H54 (cell line): ENCODE measurements at regions not wholly inside any gene's neighbourhood (a gene's known extent, or its start where the extent isn't known, plus 50 kb on each side); places are given as distances from the start of the nearest gene placed in this dataset.
"Not testable (repeated sequence)": the region's sequence is repeated elsewhere in the genome, so short reads cannot be mapped to it uniquely, and the experiment has no call there.

Experiments
- DNase-seq: peaks from one replicate; pipeline ENCODE4 v3.0.0; 2011; ENCODE audit warnings: low spot score, mixed read lengths; ENCODE audit not compliant: insufficient read length
- FAIRE-seq: peaks from 3 replicates; lab custom pipeline; 2011; peaks lifted over from hg19 to GRCh38; lab: Jason Lieb, UNC
- POLR2A ChIP-seq: IDR thresholded peaks from 2 replicates; pipeline ENCODE4 v1.6.1; 2011; ENCODE audit warnings: low read depth, mild to moderate bottlenecking, low read length

DNA sequence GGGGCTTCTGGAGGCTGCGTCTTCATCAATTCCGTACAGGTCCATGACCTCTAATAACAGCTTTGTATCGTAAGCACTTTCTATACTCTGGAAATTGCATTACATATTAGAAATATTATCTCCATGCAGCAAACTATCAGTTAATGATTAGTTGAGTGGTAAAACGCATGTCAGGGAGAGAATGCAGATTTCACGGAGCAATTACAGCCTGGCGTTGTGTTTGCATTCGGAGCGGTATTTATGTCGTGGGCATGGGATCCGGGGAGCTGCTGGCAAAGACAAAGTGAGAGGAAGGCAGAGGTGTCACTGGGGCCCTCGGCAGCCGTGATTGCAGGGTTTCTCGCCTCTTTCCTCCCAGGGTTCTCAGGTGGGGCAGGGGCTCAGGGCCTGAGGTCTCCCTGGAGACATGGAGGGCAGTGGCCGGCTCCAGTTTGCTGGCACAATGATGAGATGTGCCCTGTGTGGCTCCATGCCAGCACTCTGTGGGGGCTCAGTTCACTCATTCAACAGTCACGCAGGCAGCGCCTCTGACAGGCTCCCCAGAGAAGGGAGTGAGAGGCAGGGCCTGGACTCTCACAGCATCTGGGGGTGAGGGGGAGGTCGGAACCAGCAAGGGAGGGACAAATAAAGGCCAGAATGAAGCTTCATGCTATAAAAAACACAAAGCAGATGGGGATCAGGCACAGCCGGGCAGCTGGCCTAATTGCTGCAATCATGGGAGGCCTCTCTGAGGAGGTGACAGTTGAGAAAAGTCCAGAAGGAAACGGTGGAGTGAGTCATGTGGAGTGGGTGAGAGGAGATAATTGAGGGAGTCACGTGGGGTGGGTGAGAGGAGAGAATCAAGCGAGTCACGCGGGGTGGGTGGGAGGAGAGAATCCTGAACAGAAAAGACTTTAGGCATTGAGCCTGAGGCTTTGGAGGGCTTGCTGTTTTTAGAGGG is 1002.7 kb downstream of the BRD1 start:
- FAIRE-seq (no peak), DNase-seq (no peak)
- TF ChIP-seq POLR2A: no peak

- FAIRE-seq: no peak
- no peak for DNase-seq
- TF ChIP-seq POLR2A: no peak
These were observed 1003.7 kb downstream of the BRD1 start for GRCh38 chr22:48823941-48824340.

- no peak for FAIRE-seq
- no peak for TF ChIP-seq POLR2A
- no peak for DNase-seq
These were observed 1005.1 kb downstream of the BRD1 start for GRCh38 chr22:48822278-48823233.

DNA sequence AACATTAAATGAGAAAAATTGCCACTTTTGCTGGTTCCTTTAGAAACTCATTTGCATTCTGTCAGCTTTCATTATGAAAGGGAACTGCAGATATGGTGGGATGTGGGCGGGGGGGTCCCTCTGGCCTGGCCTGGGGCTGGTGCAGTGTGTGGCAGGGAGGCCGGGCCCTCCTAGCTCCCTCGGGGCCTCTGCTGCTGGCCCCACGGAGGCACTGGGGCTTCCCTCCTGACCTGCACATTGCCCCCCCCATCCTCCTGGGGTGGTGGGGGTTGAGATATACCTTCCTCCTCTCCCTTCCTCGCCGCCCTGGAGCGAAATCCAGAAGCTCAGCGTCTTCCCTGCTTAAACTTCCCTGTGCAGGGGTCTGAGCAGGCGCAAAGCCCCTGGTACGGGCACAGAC is 1005.9 kb downstream of the BRD1 start:
- FAIRE-seq: no peak
- no peak for TF ChIP-seq POLR2A

DNA sequence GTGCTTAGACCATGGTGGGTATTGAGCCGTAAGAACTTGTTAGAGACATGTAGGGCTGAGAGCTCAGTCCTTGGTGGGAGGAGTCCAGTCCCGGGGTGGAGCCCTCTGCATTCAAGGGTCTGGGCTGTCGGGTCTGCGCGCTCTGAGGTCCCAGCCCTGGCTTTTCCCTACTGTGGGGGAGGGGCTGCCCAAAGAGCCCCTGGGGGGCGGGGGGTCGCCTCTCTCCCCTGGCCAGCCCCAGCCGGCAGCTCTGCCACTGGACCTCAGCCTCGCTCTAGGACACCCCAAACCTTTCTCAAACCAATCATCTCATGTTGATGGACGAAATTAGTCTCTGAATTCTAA is 1006.4 kb downstream of the BRD1 start:
- TF ChIP-seq POLR2A: no peak
- no peak for FAIRE-seq

More for the DNA sequence above, 1005.9 kb downstream of the BRD1 start:
- no peak for DNase-seq

DNA sequence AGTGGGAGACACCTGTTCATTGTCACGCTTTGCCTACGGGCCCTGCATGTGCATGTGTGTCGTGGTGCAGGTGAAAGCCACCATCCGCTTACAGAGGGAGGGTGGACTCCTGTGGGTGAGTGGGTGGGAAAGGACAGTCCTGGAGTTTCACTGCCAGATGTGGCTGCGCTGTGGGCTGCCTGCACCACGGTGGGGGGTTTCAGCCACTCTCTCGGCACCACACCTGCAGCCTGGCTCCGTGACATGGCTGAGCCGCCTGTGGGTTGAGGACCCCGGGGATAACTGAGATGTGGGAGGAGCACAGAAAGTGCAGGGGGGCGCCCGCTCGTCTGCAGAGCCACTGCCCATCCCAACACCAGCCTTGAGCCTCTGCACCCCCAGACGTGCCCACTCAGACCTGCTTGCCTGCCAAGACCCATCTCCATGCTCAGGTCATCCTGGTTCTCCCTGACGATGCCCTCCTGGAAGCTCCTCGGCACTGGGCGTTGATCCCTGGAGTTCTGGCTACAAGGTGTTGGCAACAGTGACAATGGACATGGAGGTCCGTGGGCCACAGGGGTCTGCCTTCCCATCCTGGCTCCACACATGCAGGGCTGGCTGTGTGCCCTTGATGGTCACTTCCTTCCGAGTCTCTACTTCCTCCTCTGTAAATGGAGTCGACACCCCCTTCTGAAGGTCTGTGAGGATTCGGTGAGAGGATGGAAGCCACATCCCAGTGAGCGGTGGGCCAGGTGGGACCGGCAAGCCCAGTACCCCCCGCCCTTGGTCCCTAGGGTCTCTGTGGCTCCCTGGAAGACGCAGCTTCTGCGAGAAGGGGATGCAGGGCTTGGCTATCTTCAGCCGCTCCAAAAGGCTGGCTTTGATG is 1007.0 kb downstream of the BRD1 start:
- DNase-seq (no peak), FAIRE-seq (no peak)
- TF ChIP-seq POLR2A: no peak

More for the DNA sequence above, 1006.4 kb downstream of the BRD1 start:
- no peak for DNase-seq

GRCh38 chr22:48819961-48820360 is 1007.7 kb downstream of the BRD1 start:
- no peak for TF ChIP-seq POLR2A
- FAIRE-seq: no peak
- DNase-seq: no peak

DNA sequence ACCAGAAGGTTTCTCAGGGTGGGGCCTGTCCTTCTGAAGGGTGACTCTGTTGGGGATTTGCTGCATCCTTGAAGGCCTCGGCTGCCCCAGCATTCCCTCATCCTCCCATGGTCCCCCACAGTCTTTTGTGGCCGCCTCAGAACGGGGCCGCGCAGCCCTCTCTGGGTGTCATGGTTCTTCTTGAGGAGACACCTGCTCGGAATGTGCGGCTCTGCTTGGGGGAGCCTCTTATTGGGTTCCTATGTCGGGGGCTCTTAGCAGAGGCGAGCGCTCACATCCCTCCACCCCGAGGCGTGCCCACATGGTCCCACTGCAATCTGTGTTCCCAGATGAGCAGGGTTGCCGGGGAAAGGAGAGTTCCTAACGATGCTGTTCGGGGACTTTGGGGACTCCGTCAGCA is 1008.4 kb downstream of the BRD1 start:
- FAIRE-seq (no peak), DNase-seq (no peak)
- TF ChIP-seq POLR2A: no peak

GRCh38 chr22:48817491-48817890 is 1010.2 kb downstream of the BRD1 start:
- not testable (repeated sequence) for FAIRE-seq, DNase-seq

GRCh38 chr22:48811885-48812284 is 1015.8 kb downstream of the BRD1 start:
- no peak for DNase-seq
- no peak for FAIRE-seq
- TF ChIP-seq POLR2A: no peak

DNA sequence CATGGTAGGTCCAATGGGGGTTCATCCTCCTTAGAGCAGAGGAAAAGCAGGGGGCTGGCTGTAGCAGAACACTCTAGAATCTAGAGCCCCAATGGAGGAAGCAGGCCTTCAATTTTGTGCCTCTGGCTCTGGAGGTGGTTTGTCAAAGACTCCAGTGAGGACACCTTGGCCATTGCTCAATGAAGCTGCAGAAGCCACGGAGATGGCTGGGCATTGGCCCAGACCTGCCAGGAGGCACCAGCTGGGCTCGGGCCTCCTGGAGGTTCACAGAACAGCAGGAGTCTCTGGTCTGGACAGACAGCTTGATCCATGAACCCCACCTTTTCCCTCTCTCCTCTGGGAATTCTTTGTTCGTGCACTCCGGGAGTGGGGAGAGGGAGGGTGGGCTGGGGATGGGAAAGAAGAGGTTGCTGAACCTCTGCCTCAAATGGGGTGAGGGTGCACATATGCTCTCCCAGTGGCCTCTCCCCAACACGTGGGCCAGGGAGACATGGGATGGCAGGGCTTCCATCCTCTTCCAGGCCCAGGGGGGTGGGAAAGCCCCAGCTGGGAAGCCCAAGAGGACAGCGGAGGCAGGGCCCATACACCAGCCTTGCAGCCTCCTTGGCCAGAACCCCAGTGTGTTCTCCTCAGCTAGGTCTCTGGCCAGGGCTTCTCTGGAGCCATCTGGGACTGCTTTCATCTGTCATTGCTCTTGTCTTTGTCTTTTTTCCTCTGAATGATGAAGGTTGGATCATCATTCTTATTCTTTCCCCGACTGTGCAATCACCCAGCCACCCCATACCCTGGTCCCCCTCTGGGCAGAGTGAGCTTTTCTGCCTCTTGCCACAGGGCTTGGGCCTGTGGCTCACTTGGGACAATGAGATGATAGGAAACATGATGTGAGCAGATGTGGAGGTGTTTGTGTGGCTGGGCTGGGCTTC is 1019.4 kb downstream of the BRD1 start:
- no peak for FAIRE-seq
- TF ChIP-seq POLR2A: no peak
- no peak for DNase-seq

GRCh38 chr22:48807155-48807554 is 1020.5 kb downstream of the BRD1 start:
- DNase-seq (no peak), FAIRE-seq (no peak)
- TF ChIP-seq POLR2A: no peak
